AG09309 (cell line): ENCODE measurements at regions not wholly inside any gene's neighbourhood (a gene's known extent, or its start where the extent isn't known, plus 50 kb on each side); places are given as distances from the start of the nearest gene placed in this dataset.

Experiments
- DNase-seq: peaks from one replicate; pipeline ENCODE4 v3.0.0-alpha.2; 2010; ENCODE audit warnings: low read depth
- H3K4me3 ChIP-seq: 2 replicates; pipeline ENCODE4 v1.5.1; 2011; ENCODE audit warnings: mild to moderate bottlenecking, low read depth, low read length, moderate library complexity; ENCODE audit not compliant: control insufficient read depth
- TF ChIP-seq, protein P1 (sequence below): IDR thresholded peaks from 2 replicates; pipeline ENCODE4 v1.5.1; 2011; ENCODE audit warnings: mild to moderate bottlenecking, low read depth, low read length, inconsistent platforms; ENCODE audit not compliant: insufficient read depth, control insufficient read depth; ENCODE audit errors: missing control alignments

DNA sequence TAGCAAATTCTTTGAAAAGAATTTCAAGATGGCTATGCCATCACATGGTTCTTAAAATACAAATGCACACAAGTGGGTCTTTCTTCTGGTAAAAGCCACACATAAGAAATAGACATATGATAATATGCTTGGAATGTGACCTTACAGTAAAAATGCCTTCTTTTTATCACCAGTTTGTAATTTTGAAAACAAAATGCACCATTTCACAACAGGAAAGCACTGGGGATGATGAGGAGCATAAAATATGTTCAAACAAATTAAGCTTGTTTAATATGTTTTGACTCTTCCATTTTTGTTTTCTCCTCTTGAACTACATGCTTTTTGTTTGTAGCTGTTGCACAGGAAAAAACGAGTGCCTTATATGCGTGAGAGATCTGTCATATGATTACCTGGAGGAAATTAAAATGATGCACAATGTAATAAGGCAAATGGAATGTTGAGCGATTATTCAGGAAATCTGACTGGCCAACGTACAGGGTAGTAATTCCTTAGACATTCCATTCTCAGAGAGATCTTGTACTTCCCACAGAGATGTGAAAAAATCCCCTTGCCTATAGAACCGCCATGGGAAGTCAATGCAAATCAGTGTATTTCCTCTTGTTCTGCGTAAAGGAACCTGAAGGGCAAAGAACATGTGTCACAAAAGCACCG, 911.6 kb downstream of the TFAP2A start:
- TF ChIP-seq, protein P1, sequence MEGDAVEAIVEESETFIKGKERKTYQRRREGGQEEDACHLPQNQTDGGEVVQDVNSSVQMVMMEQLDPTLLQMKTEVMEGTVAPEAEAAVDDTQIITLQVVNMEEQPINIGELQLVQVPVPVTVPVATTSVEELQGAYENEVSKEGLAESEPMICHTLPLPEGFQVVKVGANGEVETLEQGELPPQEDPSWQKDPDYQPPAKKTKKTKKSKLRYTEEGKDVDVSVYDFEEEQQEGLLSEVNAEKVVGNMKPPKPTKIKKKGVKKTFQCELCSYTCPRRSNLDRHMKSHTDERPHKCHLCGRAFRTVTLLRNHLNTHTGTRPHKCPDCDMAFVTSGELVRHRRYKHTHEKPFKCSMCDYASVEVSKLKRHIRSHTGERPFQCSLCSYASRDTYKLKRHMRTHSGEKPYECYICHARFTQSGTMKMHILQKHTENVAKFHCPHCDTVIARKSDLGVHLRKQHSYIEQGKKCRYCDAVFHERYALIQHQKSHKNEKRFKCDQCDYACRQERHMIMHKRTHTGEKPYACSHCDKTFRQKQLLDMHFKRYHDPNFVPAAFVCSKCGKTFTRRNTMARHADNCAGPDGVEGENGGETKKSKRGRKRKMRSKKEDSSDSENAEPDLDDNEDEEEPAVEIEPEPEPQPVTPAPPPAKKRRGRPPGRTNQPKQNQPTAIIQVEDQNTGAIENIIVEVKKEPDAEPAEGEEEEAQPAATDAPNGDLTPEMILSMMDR, result no peak
- no peak for DNase-seq
- H3K4me3 ChIP-seq, result no peak overlapping the region

DNA sequence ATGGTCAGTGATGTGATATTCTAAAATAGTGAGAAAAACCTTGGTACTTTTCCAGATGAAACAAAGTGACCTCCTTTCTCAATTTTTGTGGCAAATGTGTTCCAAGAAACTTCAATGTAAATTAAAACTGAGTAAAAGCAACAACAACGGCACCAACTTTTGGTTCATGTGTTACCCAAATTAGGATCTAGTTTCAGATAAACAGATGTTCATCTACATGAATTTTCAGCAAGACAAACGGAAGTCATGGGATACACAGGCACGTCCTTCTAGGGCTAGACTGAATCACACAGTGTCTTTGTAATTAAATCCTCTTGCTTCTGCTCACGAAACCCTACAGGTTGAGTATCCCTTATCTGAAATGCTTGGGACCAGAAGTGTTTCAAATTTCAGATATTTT, 915.2 kb downstream of the TFAP2A start:
- DNase-seq, result no peak
- TF ChIP-seq, protein P1, result no peak

DNA sequence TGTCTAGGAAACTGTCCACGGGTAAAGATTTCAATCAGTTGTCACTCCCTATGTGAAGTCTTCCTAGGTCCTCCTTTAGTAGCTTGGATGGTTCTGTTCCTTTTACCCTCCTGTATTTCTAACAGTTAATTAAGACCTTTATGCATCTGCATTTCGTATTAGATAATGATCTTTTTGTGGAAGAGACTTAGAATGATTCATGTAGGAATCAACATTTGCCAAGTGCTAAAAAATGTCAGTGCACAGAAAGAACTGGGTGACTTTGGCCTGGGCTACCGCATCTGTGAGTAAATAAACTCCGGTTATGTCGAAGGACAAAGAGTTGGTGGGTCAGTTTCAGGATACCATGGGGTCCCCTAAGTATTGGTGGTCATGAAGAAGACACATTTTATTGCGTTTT, 918.0 kb downstream of the TFAP2A start:
- no peak overlapping the region for H3K4me3 ChIP-seq
- DNase-seq, result no peak
- TF ChIP-seq, protein P1, result no peak

More for the DNA sequence above, 915.2 kb downstream of the TFAP2A start:
- H3K4me3 ChIP-seq, result no peak overlapping the region

DNA sequence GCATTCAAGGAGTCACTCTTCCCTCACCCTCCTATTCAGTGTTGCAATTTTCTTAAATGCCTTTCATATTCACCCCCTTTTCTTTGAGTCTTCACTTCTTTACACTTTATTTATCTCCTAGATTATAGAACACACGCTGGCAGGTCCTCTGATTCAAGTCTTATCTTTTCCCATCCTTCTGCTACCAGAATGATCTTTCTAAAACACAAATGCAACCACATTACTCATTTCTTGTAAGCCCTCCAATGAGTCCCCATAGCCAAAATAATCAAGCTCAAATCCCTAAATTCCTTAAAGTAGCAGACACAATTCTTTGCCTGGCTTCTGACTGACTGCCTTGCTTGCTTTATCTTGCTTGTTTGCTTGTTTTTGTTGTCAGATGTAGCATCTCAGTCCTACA, 920.0 kb downstream of the TFAP2A start:
- DNase-seq, result no peak
- H3K4me3 ChIP-seq, result no peak overlapping the region
- TF ChIP-seq, protein P1, result no peak

DNA sequence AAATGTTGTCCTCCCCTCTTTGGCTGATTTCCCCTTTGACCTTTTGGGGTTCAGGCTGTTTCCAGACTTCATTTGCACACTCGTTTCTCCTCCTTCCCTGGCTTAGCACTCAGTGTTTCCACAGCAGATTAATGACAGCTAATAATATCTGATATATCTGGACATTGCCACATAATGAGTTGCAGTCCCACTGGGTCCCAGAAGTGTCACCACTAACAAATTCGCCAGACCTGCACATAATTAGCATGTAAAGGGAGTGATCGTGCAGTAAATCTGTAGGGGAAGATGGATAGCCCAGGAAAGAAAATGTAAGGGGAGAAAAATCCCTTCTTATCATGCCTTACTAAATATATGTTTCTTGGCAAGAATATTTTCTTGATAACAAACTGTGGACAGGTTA, 922.1 kb downstream of the TFAP2A start:
- no peak overlapping the region for H3K4me3 ChIP-seq
- TF ChIP-seq, protein P1, result no peak
- no peak for DNase-seq

DNA sequence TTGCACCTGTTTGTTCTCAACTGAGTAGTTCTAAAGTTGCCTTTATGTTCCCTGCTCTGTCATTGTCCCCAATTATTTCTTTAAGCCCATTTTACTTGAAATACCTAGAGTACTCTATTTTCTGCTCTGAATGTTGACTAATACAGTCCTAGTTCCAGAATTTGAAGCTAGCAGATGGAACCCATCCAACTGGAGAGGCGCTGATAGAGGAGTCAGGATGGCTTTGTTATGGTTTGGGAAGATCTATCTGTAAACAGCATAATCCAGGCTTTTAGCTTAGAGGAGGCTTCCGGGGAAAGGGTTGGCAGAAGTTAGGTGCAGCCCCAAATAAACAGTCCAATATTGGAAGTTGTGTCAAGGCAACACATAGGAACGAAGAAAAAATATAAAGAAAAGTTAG, 927.7 kb downstream of the TFAP2A start:
- TF ChIP-seq, protein P1, result no peak
- H3K4me3 ChIP-seq, result no peak overlapping the region
- no peak for DNase-seq
